ENCODE measurements at regions not wholly inside any gene's neighbourhood (a gene's known extent, or its start where the extent isn't known, plus 50 kb on each side); places are given as distances from the start of the nearest gene placed in this dataset.

- TF ChIP-seq XRCC4 (IDR thresholded peaks at IDR 0.05; ENCODE audit: extremely low read depth, insufficient read depth, insufficient read length): no peak
- TF ChIP-seq TSC22D4 (tag; IDR thresholded peaks at IDR 0.05): no peak
- no peak for TF ChIP-seq SMAD3 (CRISPR knock-in tag; conservative IDR thresholded peaks at IDR 0.05)
- no peak for TF ChIP-seq GABPB2 (CRISPR knock-in tag; conservative IDR thresholded peaks at IDR 0.05)
- TF ChIP-seq DDX20 (tag; IDR thresholded peaks at IDR 0.05; ENCODE audit: low read depth): no peak
- TF ChIP-seq FIP1L1 (IDR thresholded peaks at IDR 0.05; ENCODE audit: low read depth, low read length, poor library complexity, severe bottlenecking): no peak
Measured at GRCh38 chr10:11395581-11396310, 215.7 kb downstream of the USP6NL start (continued).

- H2AFZ ChIP-seq (ENCODE audit: low read depth, low read length): no peak overlapping the region
- no peak for ATAC-seq
- BruUV-seq (replicated peaks): no TSS peak
Measured at GRCh38 chr10:11395161-11395560, 216.3 kb downstream of the USP6NL start.

More at GRCh38 chr10:11395161-11395560, 216.3 kb downstream of the USP6NL start:
- Histone ChIP-seq H3K4me1 (replicated peaks in 1 of 2; ENCODE audit: control insufficient read depth in 2 of 2, insufficient read depth in 2 of 2, low read length in 2 of 2) (peaks cover 0 to 4% of the 10 kb centered on the region in 2 experiments; a peak in 1 of 5 replicates), H3K36me3 (ENCODE audit: control insufficient read depth, insufficient read depth, low read length) (no peaks in the 10 kb centered on the region), H3K9me1 (ENCODE audit: control insufficient read depth, insufficient read depth, low read length) (no peaks in the 10 kb centered on the region), H3K4me3 (no peak overlapping the region), H3K9ac (ENCODE audit: insufficient read depth in 1 of 2, low read depth in 2 of 2, low read length in 2 of 2) (no peak overlapping the region), H4K20me1 (replicated peaks; ENCODE audit: control insufficient read depth, insufficient read depth, low read length) (peaks cover 3% of the 10 kb centered on the region; the same call in 1 of the 2 replicates), H3K27me3 (ENCODE audit: control insufficient read depth in 2 of 2, insufficient read depth in 2 of 2, low read length in 2 of 2) (peaks cover 47 to 64% of the 10 kb centered on the region in 2 experiments), H3K9me3 (replicated peaks; ENCODE audit: control insufficient read depth, insufficient read depth, low read depth, low read length) (no peaks in the 10 kb centered on the region), H3K79me2 (ENCODE audit: control insufficient read depth, insufficient read depth, low read length) (no peaks in the 10 kb centered on the region), H3K4me2 (ENCODE audit: insufficient read depth, low read length) (no peak overlapping the region), H3K27ac (ENCODE audit: extremely low read depth, low read depth, low read length) (no peak overlapping the region)
- intact Hi-C loops (cut with micrococcal nuclease) (no loop called here), in situ Hi-C loops (cut with MboI) (no loop called here)
- DNase-seq (ENCODE audit: extremely low read depth in 1 of 4, low spot score in 3 of 4) (no peak), FAIRE-seq (no peak)
- TF ChIP-seq ELK1 (CRISPR knock-in tag; IDR thresholded peaks at IDR 0.05) (no peak), ZNF217 (CRISPR knock-in tag; IDR thresholded peaks at IDR 0.05) (no peak), KAT2B (IDR thresholded peaks at IDR 0.05; ENCODE audit: low read depth, low read length) (no peak)
- ChIA-PET POLR2A (interaction anchor here (0.5 to 0.8 kb wide), 2 partner anchors 19 to 144 kb away, joined by 3 read pairs; no protein-coding TSS in a partner anchor), CTCF (ENCODE audit: low intra/inter-chr PET ratio) (no interaction called here)
- 4% methylated on average over 2 of the region's 2 CpGs for WGBS (ENCODE audit: insufficient coverage, low coverage, missing lambda C conversion rate)

Measured in K562 (cell line).